ENCODE measurements at regions not wholly inside any gene's neighbourhood (a gene's known extent, or its start where the extent isn't known, plus 50 kb on each side); places are given as distances from the start of the nearest gene placed in this dataset.

- H3K79me2 ChIP-seq (ENCODE audit: control insufficient read depth, low read length) = no peaks in the 10 kb centered on the region
- H3K4me2 ChIP-seq (ENCODE audit: low read length) = no peak overlapping the region
- H3K4me3 ChIP-seq (ENCODE audit: low read length) = no peak overlapping the region
- H3K36me3 ChIP-seq (ENCODE audit: control insufficient read depth, low read length) = no peaks in the 10 kb centered on the region
- H3K9me3 ChIP-seq (ENCODE audit: control insufficient read depth, insufficient read depth, low read length) = no peaks in the 10 kb centered on the region
- H3K4me1 ChIP-seq (ENCODE audit: control insufficient read depth, low read length) = no peaks in the 10 kb centered on the region
- H4K20me1 ChIP-seq (ENCODE audit: control insufficient read depth, insufficient read depth, low read depth, low read length) = no peaks in the 10 kb centered on the region
- H3K9me2 ChIP-seq (replicated peaks; ENCODE audit: control insufficient read depth, low read length) = no peaks in the 10 kb centered on the region
- no peaks in the 10 kb centered on the region for H3F3A ChIP-seq (ENCODE audit: control insufficient read depth, insufficient read depth)
- H3K27me3 ChIP-seq (ENCODE audit: control insufficient read depth, low read length) = no peaks in the 10 kb centered on the region
- no peak overlapping the region for H3K27ac ChIP-seq (ENCODE audit: low read depth, low read length)
- TF ChIP-seq EZH2phosphoT487 (IDR thresholded peaks at IDR 0.05; ENCODE audit: borderline replicate concordance, low read length) = no peak
These were observed 660.3 kb upstream of the PRKX start for GRCh38 chrX:4373791-4374190.

DNA sequence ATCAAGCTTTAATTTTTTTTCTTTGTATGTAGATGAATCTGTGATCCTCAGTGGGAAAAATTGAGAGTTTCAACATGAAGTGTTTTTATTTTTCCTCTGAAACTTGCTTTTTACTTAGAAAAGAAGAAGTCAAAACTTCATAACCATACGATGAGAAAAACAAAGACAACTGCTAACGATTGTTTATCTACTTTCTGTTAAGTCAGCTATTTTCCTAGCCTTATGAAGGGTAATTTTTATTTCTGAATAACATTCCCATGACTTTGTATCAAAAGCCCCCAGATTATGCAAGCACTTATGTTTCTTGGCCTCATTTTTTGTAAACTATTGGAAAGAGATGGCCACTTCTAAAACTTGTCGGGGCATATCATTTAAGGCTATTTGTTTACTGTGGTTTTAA, 645.1 kb upstream of the PRKX start:
- no peaks in the 10 kb centered on the region for H3K9me2 ChIP-seq (replicated peaks; ENCODE audit: control insufficient read depth, low read length)
- no peaks in the 10 kb centered on the region for H3F3A ChIP-seq (ENCODE audit: control insufficient read depth, insufficient read depth)
- H3K9me3 ChIP-seq (ENCODE audit: control insufficient read depth, insufficient read depth, low read length) = no peaks in the 10 kb centered on the region
- H3K79me2 ChIP-seq (ENCODE audit: control insufficient read depth, low read length) = no peaks in the 10 kb centered on the region
- H3K27ac ChIP-seq (ENCODE audit: low read depth, low read length) = no peak overlapping the region
- H3K4me3 ChIP-seq (ENCODE audit: low read length) = no peak overlapping the region
- no peaks in the 10 kb centered on the region for H4K20me1 ChIP-seq (ENCODE audit: control insufficient read depth, insufficient read depth, low read depth, low read length)
- H3K4me2 ChIP-seq (ENCODE audit: low read length) = no peak overlapping the region
- TF ChIP-seq, protein P1, sequence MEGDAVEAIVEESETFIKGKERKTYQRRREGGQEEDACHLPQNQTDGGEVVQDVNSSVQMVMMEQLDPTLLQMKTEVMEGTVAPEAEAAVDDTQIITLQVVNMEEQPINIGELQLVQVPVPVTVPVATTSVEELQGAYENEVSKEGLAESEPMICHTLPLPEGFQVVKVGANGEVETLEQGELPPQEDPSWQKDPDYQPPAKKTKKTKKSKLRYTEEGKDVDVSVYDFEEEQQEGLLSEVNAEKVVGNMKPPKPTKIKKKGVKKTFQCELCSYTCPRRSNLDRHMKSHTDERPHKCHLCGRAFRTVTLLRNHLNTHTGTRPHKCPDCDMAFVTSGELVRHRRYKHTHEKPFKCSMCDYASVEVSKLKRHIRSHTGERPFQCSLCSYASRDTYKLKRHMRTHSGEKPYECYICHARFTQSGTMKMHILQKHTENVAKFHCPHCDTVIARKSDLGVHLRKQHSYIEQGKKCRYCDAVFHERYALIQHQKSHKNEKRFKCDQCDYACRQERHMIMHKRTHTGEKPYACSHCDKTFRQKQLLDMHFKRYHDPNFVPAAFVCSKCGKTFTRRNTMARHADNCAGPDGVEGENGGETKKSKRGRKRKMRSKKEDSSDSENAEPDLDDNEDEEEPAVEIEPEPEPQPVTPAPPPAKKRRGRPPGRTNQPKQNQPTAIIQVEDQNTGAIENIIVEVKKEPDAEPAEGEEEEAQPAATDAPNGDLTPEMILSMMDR (IDR thresholded peaks at IDR 0.05; ENCODE audit: low read depth, low read length, poor library complexity, severe bottlenecking) = no peak
- TF ChIP-seq EZH2phosphoT487 (IDR thresholded peaks at IDR 0.05; ENCODE audit: borderline replicate concordance, low read length) = no peak
- H3K4me1 ChIP-seq (ENCODE audit: control insufficient read depth, low read length) = no peaks in the 10 kb centered on the region
- no peaks in the 10 kb centered on the region for H3K27me3 ChIP-seq (ENCODE audit: control insufficient read depth, low read length)
- no peaks in the 10 kb centered on the region for H3K36me3 ChIP-seq (ENCODE audit: control insufficient read depth, low read length)

DNA sequence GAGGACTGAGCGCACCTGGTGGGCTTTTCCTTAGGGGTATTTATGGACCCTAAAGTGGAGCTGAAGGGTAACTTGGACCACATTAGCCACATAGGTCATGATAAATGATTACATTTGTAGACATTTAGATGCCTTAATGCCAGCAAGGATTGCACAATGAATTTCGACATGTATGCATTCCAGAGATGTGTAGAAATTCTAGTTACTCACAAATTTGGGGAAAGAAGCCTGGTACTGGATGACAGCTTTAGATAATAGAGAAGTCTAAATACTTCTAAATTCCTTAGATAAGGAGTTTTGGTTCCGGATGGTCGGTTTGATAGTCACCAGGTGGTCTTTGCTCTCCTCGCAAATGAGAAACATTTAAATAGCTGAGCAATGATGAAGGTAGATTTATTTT, 609.5 kb upstream of the PRKX start:
- Histone ChIP-seq H4K20me1 (ENCODE audit: control insufficient read depth, insufficient read depth, low read depth, low read length) (no peaks in the 10 kb centered on the region), H3K9me2 (replicated peaks; ENCODE audit: control insufficient read depth, low read length) (no peaks in the 10 kb centered on the region), H3F3A (ENCODE audit: control insufficient read depth, insufficient read depth) (no peaks in the 10 kb centered on the region), H3K4me2 (ENCODE audit: low read length) (no peak overlapping the region), H3K79me2 (ENCODE audit: control insufficient read depth, low read length) (no peaks in the 10 kb centered on the region), H3K27me3 (ENCODE audit: control insufficient read depth, low read length) (no peaks in the 10 kb centered on the region), H3K9me3 (ENCODE audit: control insufficient read depth, insufficient read depth, low read length) (no peaks in the 10 kb centered on the region), H3K4me1 (ENCODE audit: control insufficient read depth, low read length) (no peaks in the 10 kb centered on the region), H3K36me3 (ENCODE audit: control insufficient read depth, low read length) (no peaks in the 10 kb centered on the region), H3K4me3 (ENCODE audit: low read length) (no peak overlapping the region), H3K27ac (ENCODE audit: low read depth, low read length) (no peak overlapping the region)
- no peak for TF ChIP-seq EZH2phosphoT487 (IDR thresholded peaks at IDR 0.05; ENCODE audit: borderline replicate concordance, low read length)
- TF ChIP-seq, protein P1 (IDR thresholded peaks at IDR 0.05; ENCODE audit: low read depth, low read length, poor library complexity, severe bottlenecking) = no peak

- Histone ChIP-seq H4K20me1 (ENCODE audit: control insufficient read depth, insufficient read depth, low read depth, low read length) (no peaks in the 10 kb centered on the region), H3K4me2 (ENCODE audit: low read length) (no peak overlapping the region), H3K79me2 (ENCODE audit: control insufficient read depth, low read length) (no peaks in the 10 kb centered on the region), H3K9me2 (replicated peaks; ENCODE audit: control insufficient read depth, low read length) (no peaks in the 10 kb centered on the region), H3K4me1 (ENCODE audit: control insufficient read depth, low read length) (no peaks in the 10 kb centered on the region), H3K27ac (ENCODE audit: low read depth, low read length) (no peak overlapping the region), H3F3A (ENCODE audit: control insufficient read depth, insufficient read depth) (no peaks in the 10 kb centered on the region), H3K27me3 (ENCODE audit: control insufficient read depth, low read length) (no peaks in the 10 kb centered on the region), H3K36me3 (ENCODE audit: control insufficient read depth, low read length) (no peaks in the 10 kb centered on the region), H3K9me3 (ENCODE audit: control insufficient read depth, insufficient read depth, low read length) (no peaks in the 10 kb centered on the region), H3K4me3 (ENCODE audit: low read length) (no peak overlapping the region)
- no peak for TF ChIP-seq EZH2phosphoT487 (IDR thresholded peaks at IDR 0.05; ENCODE audit: borderline replicate concordance, low read length)
- TF ChIP-seq, protein P1 (IDR thresholded peaks at IDR 0.05; ENCODE audit: low read depth, low read length, poor library complexity, severe bottlenecking) = no peak
These were observed 607.0 kb upstream of the PRKX start for GRCh38 chrX:4320436-4320947.

Data from DOHH2 (cell line).